Cardiac fibroblast (primary cell): ENCODE measurements at regions not wholly inside any gene's neighbourhood (a gene's known extent, or its start where the extent isn't known, plus 50 kb on each side); places are given as distances from the start of the nearest gene placed in this dataset.
"Not testable (repeated sequence)": the region's sequence is repeated elsewhere in the genome, so short reads cannot be mapped to it uniquely, and the experiment has no call there.

Source experiments
- DNase-seq, 2 donors: peaks; one replicate each; pipeline versions ENCODE4 v3.0.0 to v3.0.0-alpha.2; 2010; ENCODE audit warnings: low read depth in 2 of 2
- H3K4me3 ChIP-seq, 2 donors: replicated peaks in 1 of 2; 1 replicate in 1 of 2; 2 replicates in 1 of 2; pipeline ENCODE4 v1.5.1; 2011; ENCODE audit warnings: low read depth in 2 of 2, low read length in 2 of 2, mild to moderate bottlenecking in 2 of 2, moderate library complexity in 1 of 2
- CTCF ChIP-seq: IDR thresholded peaks from one replicate; pipeline ENCODE4 v1.5.1; 2011; ENCODE audit warnings: low read depth, mild to moderate bottlenecking, low read length, inconsistent platforms

GRCh38 chr3:166275024-166275390 lies 437.8 kb upstream of the BCHE start:
- no peak overlapping the region for H3K4me3 ChIP-seq
- no peak for TF ChIP-seq CTCF
- DNase-seq, result no peak

GRCh38 chr3:166274351-166275023 lies 437.3 kb upstream of the BCHE start:
- TF ChIP-seq CTCF, result no peak
- peak in 1 of 2 donors; percentile 2 for DNase-seq
- no peak overlapping the region for H3K4me3 ChIP-seq

- no peak overlapping the region for H3K4me3 ChIP-seq
- no peak for TF ChIP-seq CTCF
- DNase-seq, result no peak
These were observed 433.2 kb upstream of the BCHE start for GRCh38 chr3:166270429-166270828.

GRCh38 chr3:166265153-166265552 lies 427.9 kb upstream of the BCHE start:
- no peak overlapping the region for H3K4me3 ChIP-seq
- DNase-seq, result no peak
- TF ChIP-seq CTCF, result no peak

- no peak for TF ChIP-seq CTCF
- DNase-seq, result no peak
These were observed 426.2 kb upstream of the BCHE start for GRCh38 chr3:166263460-166263859.

GRCh38 chr3:166258293-166258850 lies 421.1 kb upstream of the BCHE start:
- not testable (repeated sequence) for H3K4me3 ChIP-seq, DNase-seq

More at GRCh38 chr3:166263460-166263859, 426.2 kb upstream of the BCHE start:
- no peak overlapping the region for H3K4me3 ChIP-seq

GRCh38 chr3:166257715-166258114 lies 420.5 kb upstream of the BCHE start:
- no peak overlapping the region for H3K4me3 ChIP-seq
- no peak for TF ChIP-seq CTCF
- no peak for DNase-seq
